ENCODE measurements at regions not wholly inside any gene's neighbourhood (a gene's known extent, or its start where the extent isn't known, plus 50 kb on each side); places are given as distances from the start of the nearest gene placed in this dataset.

- no peak for DNase-seq
These were observed 542.4 kb upstream of the BTBD3 start for GRCh38 chr20:11375335-11375734.

DNA sequence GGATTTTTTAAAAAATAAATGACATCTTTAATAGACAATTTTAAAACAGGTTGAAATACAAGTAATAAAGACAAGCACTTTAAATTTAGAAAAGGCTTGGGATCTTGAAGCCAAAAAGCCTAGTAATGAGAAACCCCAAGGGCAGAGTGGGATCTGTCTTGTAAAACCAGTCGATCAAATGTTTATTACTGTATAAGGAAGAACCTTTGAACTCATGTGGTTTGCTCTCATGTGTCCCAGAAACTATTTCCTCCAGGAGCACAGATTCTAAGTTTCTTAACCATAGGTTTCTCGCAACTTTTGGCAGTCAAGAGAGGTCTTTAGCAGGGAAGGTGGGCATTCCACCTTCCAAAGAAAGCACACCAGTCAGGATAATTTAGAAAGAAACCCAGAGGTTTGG is 541.7 kb upstream of the BTBD3 start:
- DNase-seq, result no peak

DNA sequence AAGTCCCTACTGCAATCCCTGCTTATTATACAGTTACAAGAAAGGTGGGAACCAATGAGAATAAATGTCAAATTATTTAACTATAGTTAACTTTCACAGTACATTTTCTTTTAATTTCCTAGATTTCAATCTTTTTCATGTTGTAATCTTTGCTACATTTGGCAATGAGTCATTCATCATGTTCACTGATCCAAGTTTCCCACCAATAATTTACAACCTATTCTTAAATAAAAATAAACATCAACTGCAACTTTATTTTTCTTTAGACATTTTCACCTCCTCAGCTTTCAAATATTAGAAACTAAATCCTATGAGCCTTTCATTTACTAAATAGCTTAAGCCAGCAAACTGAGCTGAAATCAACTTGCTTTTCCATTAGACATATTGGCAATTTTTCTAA is 541.3 kb upstream of the BTBD3 start:
- no peak for DNase-seq

- no peak for DNase-seq
These were observed 540.7 kb upstream of the BTBD3 start for GRCh38 chr20:11376998-11377397.

DNA sequence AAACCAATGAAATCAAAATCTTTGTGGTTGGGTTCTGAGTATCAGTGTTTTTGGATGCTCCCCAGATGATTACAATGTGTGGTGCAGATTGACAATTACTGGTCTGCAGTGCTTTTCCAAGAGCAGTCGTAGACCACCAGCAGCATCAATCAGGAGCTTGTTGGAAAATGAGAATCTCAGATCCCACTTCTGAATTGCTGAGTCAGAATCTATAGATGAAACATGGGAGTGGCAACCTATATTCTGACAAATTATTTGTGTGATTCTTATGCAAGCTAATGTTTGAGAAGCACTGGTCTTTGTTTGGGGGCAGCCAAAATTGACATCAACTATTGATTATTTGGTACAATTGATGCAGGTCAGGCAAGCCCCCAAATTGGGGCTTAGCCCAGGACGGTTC is 539.9 kb upstream of the BTBD3 start:
- no peak for DNase-seq

- DNase-seq, result no peak
These were observed 539.4 kb upstream of the BTBD3 start for GRCh38 chr20:11378252-11378651.

DNA sequence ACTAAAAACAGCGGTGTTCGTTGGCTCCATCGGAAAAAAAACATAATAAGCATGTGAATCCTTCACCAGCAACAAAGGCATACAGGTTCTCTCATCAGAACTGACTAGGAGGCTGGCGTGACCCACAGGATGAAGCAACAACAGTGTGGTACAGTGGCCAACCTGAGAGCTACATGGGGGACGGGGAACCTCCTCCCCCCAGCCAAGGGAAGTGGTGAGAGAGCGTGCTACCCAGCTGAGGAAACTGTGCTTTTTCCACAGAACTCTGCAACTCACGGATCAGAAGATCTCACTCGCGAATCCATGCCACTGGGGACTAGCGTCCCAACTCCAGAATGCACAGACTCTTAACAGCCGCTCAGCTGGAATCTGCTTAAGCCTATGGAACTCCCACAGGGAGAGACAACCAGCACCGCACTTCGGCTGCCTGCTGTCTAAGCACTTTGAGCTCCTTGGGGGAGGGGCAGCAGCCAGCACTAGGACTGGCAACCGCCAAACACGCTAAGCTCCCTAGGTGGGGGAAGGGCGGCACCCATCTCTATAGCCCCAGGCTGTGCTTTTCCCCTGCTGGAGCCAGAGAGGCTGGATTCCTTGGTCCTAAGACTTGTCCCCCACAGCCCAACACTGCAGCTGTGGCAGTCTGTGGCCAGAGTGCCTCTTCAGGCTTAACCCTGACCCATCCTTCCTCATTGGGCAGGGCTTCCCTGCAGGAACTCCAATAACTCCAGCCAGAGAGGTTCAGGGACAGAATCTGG is 538.3 kb upstream of the BTBD3 start:
- DNase-seq, result no peak

DNA sequence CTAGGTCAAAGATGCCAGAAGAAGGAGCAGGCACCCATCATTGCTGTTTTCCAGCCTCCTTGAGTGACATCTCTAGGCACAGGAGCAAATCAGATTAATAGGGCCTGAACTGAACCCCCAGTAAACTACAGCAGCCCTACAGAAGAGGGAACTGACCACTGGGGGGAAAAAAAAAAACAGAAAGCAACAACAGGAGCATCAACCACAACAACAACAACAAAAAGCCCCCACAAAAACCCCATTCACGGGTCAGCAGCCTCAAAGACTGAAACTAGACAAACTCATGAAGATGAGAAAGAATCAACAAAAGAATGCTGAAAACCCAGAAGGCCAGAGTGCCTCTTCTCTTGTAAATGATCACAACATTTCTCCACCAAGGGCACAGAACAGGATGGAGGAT is 537.4 kb upstream of the BTBD3 start:
- no peak for DNase-seq

GRCh38 chr20:11387189-11387754 is 530.4 kb upstream of the BTBD3 start:
- no peak for DNase-seq

DNA sequence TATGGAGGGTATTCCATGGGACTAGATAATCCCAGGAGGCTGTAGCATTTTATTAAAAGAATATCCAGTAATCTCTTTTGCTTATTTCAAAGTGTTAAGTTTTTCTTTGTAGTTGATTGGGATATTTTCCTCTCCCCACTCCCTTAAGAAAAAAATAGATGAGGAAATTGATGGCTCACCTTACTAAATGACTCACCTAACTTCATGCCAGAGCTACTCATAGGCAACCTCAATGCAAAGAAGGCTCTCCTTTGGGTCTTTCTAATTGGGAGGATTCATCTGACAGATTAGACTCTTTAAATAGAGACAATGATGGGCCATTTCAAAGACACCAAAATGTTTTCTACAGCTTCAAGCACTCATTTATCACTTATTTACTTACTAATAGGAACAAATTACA is 528.5 kb upstream of the BTBD3 start:
- no peak for DNase-seq

DNA sequence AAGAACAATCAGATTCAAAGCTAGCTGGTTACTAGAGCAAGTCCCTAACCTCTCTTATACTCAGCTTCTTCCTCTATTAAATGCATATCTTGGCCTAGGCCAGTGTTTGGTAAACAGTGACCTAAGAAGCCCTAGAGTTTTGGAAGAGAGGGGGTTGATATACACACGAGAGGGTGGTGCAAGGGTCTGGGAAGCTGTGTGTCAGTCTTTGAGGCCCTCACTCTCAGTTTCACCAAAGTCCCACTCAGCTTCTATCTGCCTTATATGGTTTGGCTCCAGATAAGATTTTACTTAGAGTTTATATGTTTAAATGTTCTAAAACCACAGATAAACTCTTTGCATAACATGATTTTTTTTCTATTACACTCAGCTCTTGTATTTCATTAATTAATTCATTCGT is 526.1 kb upstream of the BTBD3 start:
- DNase-seq, result no peak

DNA sequence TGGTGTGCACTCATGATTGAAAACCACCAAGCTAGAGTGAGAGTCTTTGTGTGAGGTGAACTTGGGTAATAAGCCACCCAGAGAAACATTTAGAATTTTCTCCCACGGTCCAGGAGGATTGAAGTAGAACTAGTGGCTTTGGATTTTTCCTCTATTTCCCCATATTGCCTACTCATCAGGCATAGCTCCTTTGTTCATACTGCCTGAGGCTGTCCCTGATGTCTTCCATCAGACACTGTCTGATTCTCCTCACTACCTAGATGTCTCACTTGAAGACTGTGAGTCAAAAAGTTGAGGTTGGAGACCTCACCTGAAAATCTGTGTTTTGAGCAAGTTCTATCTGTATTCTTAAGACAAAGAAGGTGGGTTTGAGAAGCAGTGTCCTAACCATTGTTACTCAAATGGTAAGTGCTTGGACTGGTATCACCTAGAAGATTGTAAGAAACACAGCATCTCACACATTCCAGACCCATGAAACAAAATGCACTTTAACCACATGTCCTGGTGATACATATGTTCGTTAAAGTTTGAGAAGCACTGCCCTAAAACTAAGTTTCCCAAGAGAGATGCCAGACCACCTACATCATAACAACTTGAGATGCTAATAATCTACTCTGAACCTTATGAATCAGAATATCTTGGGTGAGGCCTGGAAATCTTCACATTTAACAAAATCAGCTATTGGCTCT is 523.4 kb upstream of the BTBD3 start:
- no peak for DNase-seq

GRCh38 chr20:11395581-11395980 is 522.1 kb upstream of the BTBD3 start:
- no peak for DNase-seq

GRCh38 chr20:11401988-11402387 is 515.7 kb upstream of the BTBD3 start:
- no peak for DNase-seq

DNA sequence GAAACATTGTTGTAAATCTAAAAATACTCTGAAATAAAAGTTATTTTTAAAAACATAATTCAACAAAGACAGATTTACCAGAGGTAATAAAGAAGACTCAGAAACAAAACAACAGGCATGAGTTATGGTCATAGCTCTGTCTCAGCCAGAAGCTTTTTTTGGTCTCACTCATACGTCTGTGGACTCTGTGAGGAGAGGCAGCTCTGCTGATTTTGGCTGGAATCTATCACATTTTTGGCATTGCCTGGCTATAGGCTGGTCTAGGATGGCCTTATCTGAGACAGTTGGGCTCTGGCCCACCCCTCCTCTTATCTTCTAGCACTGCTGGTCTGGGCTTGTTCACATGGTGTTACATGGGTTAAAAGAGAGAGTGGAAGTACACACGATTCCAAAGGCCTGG is 514.0 kb upstream of the BTBD3 start:
- DNase-seq, result no peak

- no peak for DNase-seq
These were observed 510.8 kb upstream of the BTBD3 start for GRCh38 chr20:11406877-11407276.

- DNase-seq, result no peak
These were observed 508.1 kb upstream of the BTBD3 start for GRCh38 chr20:11409561-11409960.

- no peak for DNase-seq
These were observed 505.9 kb upstream of the BTBD3 start for GRCh38 chr20:11411765-11412164.

- DNase-seq, result no peak
These were observed 490.7 kb upstream of the BTBD3 start for GRCh38 chr20:11426948-11427347.

DNA sequence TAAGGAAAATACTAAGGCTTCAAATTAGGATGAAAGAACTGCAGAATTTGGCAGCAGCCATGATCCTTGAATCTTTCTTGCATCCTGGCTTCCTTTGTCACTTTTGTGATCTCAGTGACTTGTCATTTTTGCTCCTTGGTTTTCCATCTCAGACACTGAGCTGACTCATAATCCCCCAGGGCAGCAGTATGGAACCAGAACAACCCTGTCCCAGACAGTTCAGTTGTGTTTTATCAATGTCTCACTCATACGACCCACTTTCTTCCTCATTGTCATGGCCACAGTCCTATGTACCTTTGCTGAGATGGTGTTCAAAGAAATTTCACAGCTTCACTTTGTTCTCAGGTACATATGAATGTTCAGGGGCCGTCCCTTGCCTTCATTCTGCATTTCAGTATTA is 488.5 kb upstream of the BTBD3 start:
- DNase-seq, result no peak

GRCh38 chr20:11429889-11430519 is 487.7 kb upstream of the BTBD3 start:
- no peak for DNase-seq

DNA sequence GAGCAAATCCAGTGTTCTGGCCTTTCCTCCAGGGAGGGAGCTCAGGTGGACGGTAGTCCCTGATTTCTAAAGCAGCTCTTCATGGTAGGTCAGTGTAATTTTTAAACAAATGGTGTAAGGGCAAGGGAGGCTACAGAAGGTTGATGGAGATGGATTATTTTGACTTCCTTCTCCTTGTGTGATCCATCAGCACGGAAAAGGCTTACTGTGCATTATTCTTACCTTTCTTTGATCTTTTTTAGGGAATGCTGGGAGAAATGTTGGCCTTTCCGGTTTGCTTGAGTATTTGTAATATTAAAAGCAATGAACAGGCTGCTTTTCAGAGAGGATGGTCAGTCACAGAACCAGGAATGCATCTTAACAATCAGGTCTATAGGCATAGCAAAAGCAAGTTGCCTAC is 487.0 kb upstream of the BTBD3 start:
- no peak for DNase-seq

- DNase-seq, result no peak
These were observed 486.1 kb upstream of the BTBD3 start for GRCh38 chr20:11431621-11432020.

GRCh38 chr20:11432407-11432806 is 485.3 kb upstream of the BTBD3 start:
- no peak for DNase-seq
